ENCODE measurements at regions not wholly inside any gene's neighbourhood (a gene's known extent, or its start where the extent isn't known, plus 50 kb on each side); places are given as distances from the start of the nearest gene placed in this dataset.

DNA sequence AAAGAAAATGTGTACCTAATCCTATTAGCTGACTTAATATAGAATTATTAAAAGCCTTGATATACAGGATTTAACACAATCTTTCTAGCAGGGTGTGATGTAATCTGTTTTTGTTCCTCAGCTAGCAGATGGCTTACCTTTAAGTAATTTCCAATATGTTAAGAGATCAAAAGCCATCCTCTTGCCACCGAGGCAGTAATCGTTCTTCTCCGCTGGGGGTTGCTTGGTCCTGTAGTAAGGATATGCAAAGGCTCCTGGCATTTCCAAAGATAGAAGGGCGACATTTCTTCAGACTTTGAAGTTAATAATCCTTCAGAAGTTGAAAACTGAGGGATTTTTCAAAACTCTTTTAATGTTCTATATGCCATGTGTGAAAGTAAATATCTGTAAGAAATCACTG lies 156.4 kb downstream of the FZD1 start:
- H3K9me3 ChIP-seq = no peaks in the 10 kb centered on the region
- no peak for FAIRE-seq

DNA sequence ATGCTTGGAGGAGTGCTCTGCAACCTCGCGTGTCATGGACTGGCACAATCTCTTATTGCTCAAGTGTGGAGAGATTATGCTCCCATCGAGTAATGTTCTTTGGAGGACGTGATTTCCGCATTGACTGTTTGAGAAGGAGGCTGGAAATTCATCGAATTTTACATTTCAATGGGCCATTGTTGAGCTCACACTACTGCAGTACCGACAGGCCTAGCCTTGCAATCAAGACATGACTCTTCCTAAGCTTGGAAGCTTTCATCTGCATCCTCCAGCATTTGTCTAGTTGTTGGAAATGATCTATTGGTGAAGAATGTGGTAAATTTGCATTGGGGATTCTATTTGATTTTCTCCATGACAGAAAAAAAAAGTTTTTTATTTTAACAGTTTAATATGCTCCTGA lies 156.8 kb downstream of the FZD1 start:
- TF ChIP-seq CTCF (IDR thresholded peaks at IDR 0.05) = no peak
- FAIRE-seq = no peak
- Histone ChIP-seq H3K27ac (no peak overlapping the region), H3K9me3 (no peaks in the 10 kb centered on the region), H3K36me3 (no peaks in the 10 kb centered on the region), H3K4me1 (no peaks in the 10 kb centered on the region), H3K4me3 (no peak overlapping the region), H3K27me3 (no peaks in the 10 kb centered on the region)
- no peak for DNase-seq
- ATAC-seq = no peak
- 72 to 78% methylated on average over 7 of the region's 7 CpGs for WGBS, 2 donors
- intact Hi-C loops (cut with DNase I) = no loop called here

More for the DNA sequence above, 156.4 kb downstream of the FZD1 start:
- intact Hi-C loops (cut with DNase I) = no loop called here
- H3K27ac ChIP-seq = no peak overlapping the region
- no peak for TF ChIP-seq CTCF (IDR thresholded peaks at IDR 0.05)
- WGBS, 2 donors = 79 to 82% methylated on average over 4 of the region's 4 CpGs
- H3K4me3 ChIP-seq = no peak overlapping the region
- ATAC-seq (no peak), DNase-seq (no peak)
- H3K36me3 ChIP-seq = no peaks in the 10 kb centered on the region
- no peaks in the 10 kb centered on the region for H3K4me1 ChIP-seq
- H3K27me3 ChIP-seq = no peaks in the 10 kb centered on the region

DNA sequence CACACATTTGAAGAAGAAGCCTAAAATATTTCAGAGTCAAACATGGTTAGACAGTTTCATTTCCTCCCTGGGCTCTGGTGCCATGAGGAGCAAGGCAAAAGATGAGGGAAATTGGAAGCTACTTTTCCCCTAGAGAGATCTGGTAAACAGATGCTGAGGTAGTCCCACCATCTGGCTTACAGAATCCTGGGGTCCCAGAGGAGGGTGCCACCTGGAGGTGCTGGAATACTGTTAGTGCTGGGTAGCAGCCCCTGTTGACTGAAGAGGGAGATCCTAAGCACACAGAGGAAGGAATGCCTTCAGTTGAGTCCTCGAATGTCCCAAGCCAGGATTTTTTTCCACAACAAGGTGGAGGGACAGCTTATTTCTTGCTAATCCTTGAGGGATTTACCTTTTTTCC lies 160.1 kb downstream of the FZD1 start:
- Histone ChIP-seq H3K9me3 (no peaks in the 10 kb centered on the region), H3K27me3 (no peaks in the 10 kb centered on the region), H3K4me3 (no peak overlapping the region), H3K36me3 (no peaks in the 10 kb centered on the region), H3K27ac (no peak overlapping the region), H3K4me1 (no peaks in the 10 kb centered on the region)
- no peak for DNase-seq
- ATAC-seq = no peak
- intact Hi-C loops (cut with DNase I) = no loop called here
- TF ChIP-seq CTCF (IDR thresholded peaks at IDR 0.05) = no peak
- no peak for FAIRE-seq
- 28 to 42% methylated on average over 1 of the region's 1 CpG for WGBS, 2 donors

DNA sequence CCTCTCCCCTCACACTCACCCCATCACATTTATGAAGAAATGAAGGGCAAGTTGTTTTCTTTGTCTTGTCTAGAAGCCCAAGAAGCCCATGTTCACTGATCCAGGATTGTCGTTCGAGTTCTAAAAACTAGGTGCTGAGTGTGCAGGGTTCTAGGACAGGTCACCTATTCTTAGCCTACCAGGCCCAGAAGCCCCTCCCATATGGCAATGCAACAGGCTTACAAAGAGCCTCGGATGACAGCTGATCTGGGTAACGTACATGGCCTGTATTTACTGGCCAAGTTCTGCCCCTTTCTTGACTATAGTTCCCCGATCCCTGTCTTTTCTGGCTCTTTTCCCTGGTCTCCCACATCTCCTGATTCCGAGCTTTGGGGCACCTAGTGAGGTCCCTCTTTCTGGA lies 160.9 kb downstream of the FZD1 start:
- TF ChIP-seq CTCF (IDR thresholded peaks at IDR 0.05) = no peak
- Histone ChIP-seq H3K4me1 (no peaks in the 10 kb centered on the region), H3K27ac (no peak overlapping the region), H3K36me3 (no peaks in the 10 kb centered on the region), H3K9me3 (no peaks in the 10 kb centered on the region), H3K4me3 (no peak overlapping the region), H3K27me3 (no peaks in the 10 kb centered on the region)
- ATAC-seq = no peak
- intact Hi-C loops (cut with DNase I) = no loop called here
- no peak for DNase-seq
- 69 to 85% methylated on average over 6 of the region's 6 CpGs for WGBS, 2 donors
- no peak for FAIRE-seq

GRCh38 chr7:91427051-91427450 lies 162.8 kb downstream of the FZD1 start:
- no peak for TF ChIP-seq CTCF (IDR thresholded peaks at IDR 0.05)
- Histone ChIP-seq H3K27ac (no peak overlapping the region), H3K27me3 (no peaks in the 10 kb centered on the region), H3K4me3 (no peak overlapping the region), H3K9me3 (no peaks in the 10 kb centered on the region), H3K36me3 (no peaks in the 10 kb centered on the region), H3K4me1 (no peaks in the 10 kb centered on the region)
- no peak for ATAC-seq
- FAIRE-seq = no peak
- no peak for DNase-seq
- intact Hi-C loops (cut with DNase I) = no loop called here
